Breast epithelium (tissue), 4 donors: ENCODE measurements at regions not wholly inside any gene's neighbourhood (a gene's known extent, or its start where the extent isn't known, plus 50 kb on each side); places are given as distances from the start of the nearest gene placed in this dataset.

Source experiments
- DNase-seq, 2 donors: peaks; one replicate each; pipeline ENCODE4 v3.0.0-alpha.2; 2019; ENCODE audit warnings: low spot score in 2 of 2
- H3K27ac ChIP-seq, 2 donors: fragments of 200-600 bp; sonication (generic) in 1 of 2; one replicate each; pipeline ENCODE4 v1.5.1; 2016 to 2019; ENCODE audit warnings: mild to moderate bottlenecking in 1 of 2
- H3K27me3 ChIP-seq, 2 donors: fragments of 200-600 bp; sonication (generic) in 1 of 2; one replicate each; pipeline versions ENCODE4 v1.5.1 to v1.6.0; 2017 to 2019; ENCODE audit warnings: control low read depth in 1 of 2, mild to moderate bottlenecking in 1 of 2
- H3K36me3 ChIP-seq: fragments of 200-600 bp; one replicate; pipeline ENCODE4 v1.5.1; 2019
- H3K4me1 ChIP-seq, 2 donors: fragments of 200-600 bp; sonication (generic); one replicate each; pipeline ENCODE4 v1.5.1; 2016 to 2019; ENCODE audit warnings: control low read depth in 1 of 2
- H3K4me3 ChIP-seq, 3 donors: fragments of 200-600 bp; sonication (generic); 1 replicate in 2 of 3; 2 replicates in 1 of 3; pipeline ENCODE4 v1.5.1; 2016 to 2019; ENCODE audit warnings: mild to moderate bottlenecking in 3 of 3, moderate library complexity in 2 of 3
- H3K9me3 ChIP-seq, 2 donors: fragments of 200-600 bp; sonication (generic) in 1 of 2; one replicate each; pipeline ENCODE4 v1.5.1; 2016 to 2019; ENCODE audit warnings: control low read depth in 1 of 2
- CTCF ChIP-seq, 3 donors: fragments of 450-650 bp; IDR thresholded peaks; one replicate each; pipeline ENCODE4 v1.5.1; 2016 to 2017; ENCODE audit warnings: antibody characterized with exemption in 3 of 3, mild to moderate bottlenecking in 3 of 3, moderate library complexity in 3 of 3
- POLR2A ChIP-seq: fragments of 450-650 bp; IDR thresholded peaks from one replicate; pipeline ENCODE4 v1.6.1; 2016; ENCODE audit warnings: antibody characterized with exemption, mild to moderate bottlenecking, moderate library complexity
- POLR2AphosphoS5 ChIP-seq, 3 donors: sonication (generic); formaldehyde crosslinking; IDR thresholded peaks; one replicate each; pipeline ENCODE4 v1.6.1; 2017; ENCODE audit warnings: antibody characterized with exemption in 3 of 3
- intact Hi-C: fragments of 100-400 bp; cut with DNase I; formaldehyde crosslinking; loops from one replicate; pipeline ENCODE4 v1.15.1; 2023; ENCODE audit warnings: low total_unique reads

- H3K4me1 ChIP-seq: no peaks in the 10 kb centered on the region
- no peaks in the 10 kb centered on the region for H3K27me3 ChIP-seq
- H3K9me3 ChIP-seq: peaks cover 4 to 5% of the 10 kb centered on the region in 2 donors
- TF ChIP-seq CTCF (IDR thresholded peaks at IDR 0.05) (no peak), POLR2AphosphoS5 (IDR thresholded peaks at IDR 0.05) (no peak), POLR2A (no peak)
- intact Hi-C loops: no loop called here
- no peaks in the 10 kb centered on the region for H3K36me3 ChIP-seq
- no peak overlapping the region for H3K27ac ChIP-seq
- no peak for DNase-seq
- H3K4me3 ChIP-seq: no peak overlapping the region
Observed at GRCh38 chr13:63435667-63436324, 2020.1 kb upstream of the PCDH20 start.

- TF ChIP-seq POLR2A: no peak
- no peak for TF ChIP-seq POLR2AphosphoS5 (IDR thresholded peaks at IDR 0.05)
- TF ChIP-seq CTCF (IDR thresholded peaks at IDR 0.05): no peak
- DNase-seq: no peak
- Histone ChIP-seq H3K36me3 (no peaks in the 10 kb centered on the region), H3K27ac (no peak overlapping the region), H3K27me3 (no peaks in the 10 kb centered on the region), H3K4me3 (no peak overlapping the region), H3K4me1 (no peaks in the 10 kb centered on the region), H3K9me3 (peaks cover 0 to 4% of the 10 kb centered on the region in 2 donors)
- intact Hi-C loops: no loop called here
Observed at GRCh38 chr13:63433546-63434150, 2018.0 kb upstream of the PCDH20 start.

GRCh38 chr13:63427170-63427569, 2011.5 kb upstream of the PCDH20 start:
- no peak overlapping the region for H3K27ac ChIP-seq
- intact Hi-C loops: loop anchor here (5.0 kb wide), 1 partner anchor 1010 kb away; no protein-coding TSS in a partner anchor
- H3K4me1 ChIP-seq: no peaks in the 10 kb centered on the region
- no peaks in the 10 kb centered on the region for H3K36me3 ChIP-seq
- H3K27me3 ChIP-seq: no peaks in the 10 kb centered on the region
- no peaks in the 10 kb centered on the region for H3K9me3 ChIP-seq
- H3K4me3 ChIP-seq: no peak overlapping the region
- no peak for DNase-seq
- TF ChIP-seq POLR2A: no peak
- no peak for TF ChIP-seq POLR2AphosphoS5 (IDR thresholded peaks at IDR 0.05)
- TF ChIP-seq CTCF (IDR thresholded peaks at IDR 0.05): no peak

- no peaks in the 10 kb centered on the region for H3K9me3 ChIP-seq
- intact Hi-C loops: loop anchor here (5.0 kb wide), 1 partner anchor 1012 kb away; no protein-coding TSS in a partner anchor
- TF ChIP-seq POLR2AphosphoS5 (IDR thresholded peaks at IDR 0.05) (no peak), CTCF (IDR thresholded peaks at IDR 0.05) (no peak), POLR2A (no peak)
- H3K4me3 ChIP-seq: no peak overlapping the region
- DNase-seq: no peak
- no peaks in the 10 kb centered on the region for H3K36me3 ChIP-seq
- H3K4me1 ChIP-seq: no peaks in the 10 kb centered on the region
- no peaks in the 10 kb centered on the region for H3K27me3 ChIP-seq
- no peak overlapping the region for H3K27ac ChIP-seq
Observed at GRCh38 chr13:63425131-63425530, 2009.5 kb upstream of the PCDH20 start.

GRCh38 chr13:63421123-63421522, 2005.5 kb upstream of the PCDH20 start:
- DNase-seq: no peak
- no peak overlapping the region for H3K4me3 ChIP-seq
- intact Hi-C loops: no loop called here
- no peak for TF ChIP-seq POLR2AphosphoS5 (IDR thresholded peaks at IDR 0.05)
- H3K9me3 ChIP-seq: no peaks in the 10 kb centered on the region
- no peaks in the 10 kb centered on the region for H3K4me1 ChIP-seq
- no peaks in the 10 kb centered on the region for H3K27me3 ChIP-seq
- no peak overlapping the region for H3K27ac ChIP-seq
- no peaks in the 10 kb centered on the region for H3K36me3 ChIP-seq
